ENCODE measurements at regions not wholly inside any gene's neighbourhood (a gene's known extent, or its start where the extent isn't known, plus 50 kb on each side); places are given as distances from the start of the nearest gene placed in this dataset.
"Not testable (repeated sequence)": the region's sequence is repeated elsewhere in the genome, so short reads cannot be mapped to it uniquely, and the experiment has no call there.

DNA sequence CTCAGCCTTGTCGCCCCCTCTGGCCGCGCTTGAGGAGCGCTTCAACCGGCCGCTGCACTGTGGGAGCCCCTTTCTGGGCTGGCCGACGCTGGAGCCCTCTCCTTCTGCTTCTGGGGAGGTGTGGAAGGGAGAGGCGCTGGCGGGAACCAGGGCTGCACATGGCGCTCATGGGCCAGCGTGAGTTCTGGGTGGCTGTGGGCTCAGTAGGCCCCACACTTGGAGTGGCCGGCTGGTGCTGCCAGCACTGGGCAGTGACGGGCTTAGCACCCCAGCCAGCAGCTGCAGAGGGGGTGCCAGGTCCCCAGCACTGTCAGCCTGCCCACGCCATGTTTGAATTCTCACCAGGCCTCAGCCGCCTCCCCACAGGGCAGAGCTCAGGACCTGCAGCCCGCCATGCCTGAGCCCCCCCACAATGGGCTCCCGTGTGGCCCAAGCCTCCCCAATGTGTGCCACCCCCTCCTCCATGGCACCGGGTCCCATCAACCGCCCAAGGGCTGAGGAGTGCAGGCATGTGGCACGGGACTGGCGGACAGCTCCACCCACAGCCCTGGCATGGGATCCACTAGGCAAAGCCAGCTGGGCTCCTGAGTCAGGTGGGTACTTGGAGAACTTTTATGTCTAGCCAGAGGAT lies 615.2 kb downstream of the TRIML1 start:
- DNase-seq, result no peak

DNA sequence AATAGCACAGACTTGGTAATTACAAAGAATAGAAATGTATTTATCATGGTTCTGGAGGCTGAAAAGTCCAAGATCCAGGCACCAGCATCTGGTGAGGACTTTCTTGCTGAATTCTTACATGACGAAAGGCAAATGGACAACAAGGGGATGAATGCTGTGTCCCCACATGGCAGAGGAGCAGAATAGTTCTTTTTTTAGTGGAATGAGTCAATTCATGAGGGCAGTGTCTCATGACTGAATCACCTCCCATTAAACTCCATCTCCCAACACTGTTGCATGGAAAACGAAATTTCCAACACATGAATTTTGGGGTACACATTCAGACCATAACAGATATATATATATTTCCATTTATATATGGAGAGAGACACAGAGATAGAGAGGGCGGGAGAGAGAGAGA lies 628.3 kb downstream of the TRIML1 start:
- no peak for DNase-seq

DNA sequence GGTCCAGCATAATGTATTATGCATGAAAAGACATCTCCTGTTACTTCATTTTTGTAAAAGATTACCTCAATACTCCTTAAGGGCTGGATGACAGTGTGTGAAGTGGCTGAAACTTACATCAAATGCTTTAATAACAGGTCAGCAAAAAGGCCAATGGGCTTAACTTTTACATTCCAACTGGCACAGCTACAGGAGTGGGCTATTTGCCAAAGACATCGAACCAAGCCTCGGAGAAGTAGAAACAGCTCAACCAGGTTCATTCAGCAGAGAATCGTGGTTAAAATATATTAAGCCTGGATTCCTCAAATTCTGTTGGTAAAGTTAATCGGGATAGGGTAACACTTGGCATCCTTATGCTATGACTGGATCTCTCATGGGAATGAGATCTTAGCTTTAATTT lies 639.7 kb downstream of the TRIML1 start:
- no peak for DNase-seq

DNA sequence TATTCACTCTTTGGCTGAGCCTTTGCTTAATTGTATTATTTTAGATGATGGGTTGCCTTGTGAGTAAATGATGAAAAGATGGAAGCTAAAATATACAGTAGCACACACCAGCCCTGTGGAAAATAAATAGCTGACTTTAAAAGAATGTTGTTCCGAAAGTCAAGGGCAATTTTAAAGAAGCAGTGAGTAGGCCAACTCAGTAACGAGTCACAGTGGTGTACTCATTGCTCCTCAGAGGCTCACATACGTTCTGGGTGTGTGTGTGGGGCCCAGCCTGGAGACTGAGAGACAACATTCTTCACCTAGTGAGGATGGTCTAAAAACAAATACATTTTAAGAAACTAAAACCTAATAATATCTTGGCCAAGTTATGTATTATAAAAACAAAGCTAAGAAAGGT lies 640.3 kb downstream of the TRIML1 start:
- no peak for DNase-seq

DNA sequence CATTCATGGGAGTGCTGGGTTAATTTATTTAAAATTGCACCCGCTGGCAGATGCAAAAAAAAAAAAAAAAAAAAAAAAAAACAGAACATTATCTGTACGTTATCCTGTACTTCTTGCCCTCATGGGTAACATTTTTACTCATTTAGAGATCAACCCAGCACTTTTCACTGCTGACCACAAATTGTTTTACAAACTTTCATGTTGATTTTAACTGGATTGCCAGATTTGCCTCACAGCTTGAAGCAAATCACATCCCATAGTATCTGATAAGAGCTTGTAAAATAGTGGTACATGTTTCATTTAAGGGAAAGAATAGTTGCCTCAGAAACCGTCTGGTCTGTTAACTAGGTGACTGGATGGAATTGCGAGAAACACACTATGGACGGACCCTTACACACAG lies 640.8 kb downstream of the TRIML1 start:
- DNase-seq, result no peak

DNA sequence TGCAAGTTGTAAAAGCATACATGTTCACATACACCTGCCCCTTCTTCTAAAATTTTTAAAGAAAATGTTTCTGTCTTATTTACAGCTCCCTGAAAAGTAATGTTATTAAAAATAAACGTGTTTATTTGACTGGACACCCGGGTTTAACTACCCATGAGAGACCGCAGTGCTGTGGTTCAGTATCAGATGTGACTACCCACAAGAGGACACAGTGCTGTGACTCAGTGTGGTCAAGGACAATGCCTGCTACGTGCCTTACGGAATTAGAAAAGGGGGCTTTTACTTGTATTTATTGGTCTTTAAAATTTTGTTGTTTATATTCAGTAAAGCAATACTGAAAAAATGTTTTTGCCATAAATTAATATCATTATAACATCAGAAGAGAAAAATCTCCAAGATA lies 641.4 kb downstream of the TRIML1 start:
- no peak for DNase-seq

DNA sequence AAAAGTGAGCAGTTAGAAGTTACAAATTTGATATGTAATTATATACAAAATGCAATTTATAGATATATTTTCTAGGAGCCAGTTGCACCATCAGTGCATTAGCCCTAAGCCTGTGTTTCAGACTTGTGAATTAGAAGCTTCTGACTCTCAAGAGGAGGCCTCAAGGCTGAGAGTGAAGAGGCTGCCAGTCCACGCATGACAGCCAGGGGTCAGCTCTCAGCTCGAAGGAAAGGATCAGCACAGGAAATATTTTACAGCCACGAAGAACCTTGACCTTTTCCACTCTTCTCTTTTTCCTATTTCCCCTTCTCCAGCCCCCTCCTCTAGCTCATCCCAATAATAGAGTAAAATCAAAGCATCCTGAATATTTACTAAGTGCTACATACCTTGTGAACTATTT lies 642.4 kb downstream of the TRIML1 start:
- DNase-seq, result no peak

DNA sequence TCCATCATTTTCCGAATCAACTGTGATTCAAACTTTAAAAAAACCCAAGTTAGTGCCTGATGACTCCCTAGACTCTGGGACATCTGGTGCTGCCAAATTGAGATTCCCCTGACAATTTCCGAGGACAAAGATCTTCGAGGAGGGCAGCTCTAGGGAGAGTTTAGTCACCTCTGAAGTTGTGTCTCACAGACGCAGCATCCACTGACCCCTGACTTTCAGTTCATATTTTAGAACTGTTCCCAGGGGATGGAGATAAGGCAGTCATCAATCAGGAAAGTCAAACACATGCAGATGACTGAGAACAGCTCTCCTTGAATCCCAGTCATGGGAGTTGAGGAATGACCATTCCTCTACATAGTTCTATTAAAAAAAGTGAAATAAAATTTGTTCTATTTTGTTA lies 643.9 kb downstream of the TRIML1 start:
- DNase-seq, result no peak

DNA sequence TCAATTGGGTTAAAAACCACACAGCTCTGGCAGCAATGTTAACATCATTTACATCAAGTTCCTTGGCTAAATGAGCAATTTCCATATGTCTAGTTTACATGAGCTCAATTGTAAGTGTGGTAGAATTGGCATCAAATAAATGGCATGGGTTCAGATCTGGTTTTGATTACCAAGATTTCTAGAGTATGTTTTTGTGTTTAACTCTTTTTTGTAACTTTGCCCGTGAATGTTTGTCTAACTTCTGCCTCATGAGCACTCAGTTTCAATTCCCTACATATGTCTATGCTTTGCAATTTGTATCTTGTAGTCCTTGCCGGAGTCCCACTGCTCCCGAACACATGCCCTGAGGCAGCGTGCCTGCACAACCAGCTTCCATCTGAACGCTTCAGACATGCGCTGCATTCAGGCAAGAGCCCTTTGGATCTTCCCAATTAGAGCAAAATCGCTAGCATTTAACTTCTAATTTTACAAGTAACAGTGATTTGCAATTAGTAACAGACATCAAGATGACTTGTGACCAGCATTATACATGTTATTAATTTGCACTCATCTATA lies 644.4 kb downstream of the TRIML1 start:
- no peak for DNase-seq

DNA sequence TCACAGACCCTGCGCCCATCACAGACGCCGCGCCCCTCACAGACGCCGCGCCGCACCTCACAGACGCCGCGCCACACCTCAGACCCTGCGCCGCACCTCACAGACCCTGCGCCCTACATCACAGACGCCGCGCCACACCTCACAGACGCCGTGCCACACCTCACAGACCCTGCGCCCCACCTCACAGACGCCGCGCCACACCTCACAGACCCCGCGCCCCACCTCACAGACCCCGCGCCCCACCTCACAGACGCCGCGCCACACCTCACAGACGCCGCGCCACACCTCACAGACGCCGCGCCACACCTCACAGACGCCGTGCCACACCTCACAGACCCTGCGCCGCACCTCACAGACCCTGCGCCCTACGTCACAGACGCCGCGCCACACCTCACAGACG lies 657.4 kb downstream of the TRIML1 start:
- DNase-seq, result not testable (repeated sequence)

DNA sequence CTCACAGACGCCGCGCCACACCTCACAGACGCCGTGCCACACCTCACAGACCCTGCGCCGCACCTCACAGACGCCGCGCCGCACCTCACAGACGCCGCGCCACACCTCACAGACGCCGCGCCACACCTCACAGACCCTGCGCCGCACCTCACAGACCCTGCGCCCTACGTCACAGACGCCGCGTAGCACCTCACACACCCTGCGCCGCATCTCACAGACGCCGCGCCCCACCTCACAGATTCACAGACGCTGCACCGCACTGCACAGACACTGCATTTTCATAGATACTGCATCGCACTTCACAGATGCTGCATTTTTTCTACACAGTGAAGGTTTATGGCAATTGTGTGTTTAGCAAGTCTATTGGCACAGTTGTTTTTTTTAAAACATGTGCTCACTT lies 657.8 kb downstream of the TRIML1 start:
- not testable (repeated sequence) for DNase-seq

DNA sequence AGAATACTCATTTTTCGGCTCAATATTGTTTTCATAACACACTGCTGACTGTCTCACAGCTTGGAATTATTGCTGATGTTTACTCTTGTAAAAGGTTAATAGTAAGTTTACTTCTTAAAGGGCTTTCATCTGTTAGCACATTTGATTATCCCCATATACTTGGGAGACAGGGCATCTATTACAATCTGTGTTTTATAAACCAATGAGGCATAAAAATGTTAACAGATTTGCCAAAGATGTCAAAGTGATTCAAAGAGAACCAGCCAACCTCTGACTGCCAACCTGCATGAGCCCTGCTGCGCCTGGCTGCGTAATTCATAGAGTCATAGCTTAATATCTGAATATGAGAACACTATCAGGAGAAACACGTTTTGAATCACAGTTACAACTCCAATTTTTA lies 665.6 kb downstream of the TRIML1 start:
- DNase-seq, result no peak

DNA sequence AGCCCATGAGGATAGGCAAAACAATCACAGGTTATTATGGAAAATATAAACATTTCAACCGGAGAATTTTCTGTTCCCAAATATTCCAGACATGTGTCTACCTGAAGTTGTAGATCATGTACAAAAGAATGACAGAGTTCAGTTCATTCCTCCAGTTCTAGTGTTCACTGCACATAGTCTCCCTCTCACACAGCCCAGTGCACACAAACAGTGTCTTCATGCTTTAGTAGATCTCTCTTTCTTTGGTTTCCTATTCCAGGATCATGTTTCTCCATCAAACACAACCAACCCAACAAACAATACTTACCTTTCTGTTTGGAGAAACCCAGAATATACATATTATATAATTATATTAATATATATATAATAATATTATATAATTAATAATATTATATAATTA lies 671.9 kb downstream of the TRIML1 start:
- DNase-seq, result no peak

DNA sequence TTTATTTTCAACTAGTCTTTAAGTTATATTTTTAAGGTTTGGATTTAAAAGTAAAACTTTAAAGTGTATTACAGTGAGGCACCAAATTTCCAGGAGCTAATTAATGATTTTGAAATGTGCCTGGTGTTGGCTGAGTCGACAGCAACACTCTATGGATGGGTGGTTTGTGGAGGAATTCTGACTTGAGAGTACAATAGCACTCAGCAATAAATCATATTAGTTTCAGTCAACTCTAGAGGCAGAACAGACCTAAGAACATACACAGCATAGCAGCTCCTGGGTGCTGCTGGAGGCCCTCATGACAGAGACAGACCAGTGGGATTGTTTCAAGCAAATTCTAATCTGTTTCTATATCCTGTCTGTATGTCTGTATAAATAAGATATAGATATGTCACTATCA lies 673.4 kb downstream of the TRIML1 start:
- no peak for DNase-seq

DNA sequence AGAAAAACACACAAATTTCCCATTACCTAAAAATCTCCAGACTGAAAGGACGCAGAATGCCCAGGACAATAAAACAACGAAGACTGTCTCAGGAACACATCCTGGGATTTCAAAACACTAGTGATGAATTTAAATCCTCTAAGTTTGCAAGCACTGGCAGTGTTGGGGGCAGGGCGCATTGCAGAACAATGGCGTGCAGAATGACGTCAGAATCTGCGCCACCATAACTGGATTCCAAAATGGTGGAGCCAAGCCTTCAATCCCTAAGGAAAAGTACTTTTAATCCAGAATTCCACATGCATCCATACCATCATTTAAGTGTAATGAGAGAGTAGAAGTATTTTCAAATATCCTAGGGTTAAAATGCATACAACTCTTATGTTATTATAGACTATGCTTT lies 679.1 kb downstream of the TRIML1 start:
- DNase-seq, result no peak

DNA sequence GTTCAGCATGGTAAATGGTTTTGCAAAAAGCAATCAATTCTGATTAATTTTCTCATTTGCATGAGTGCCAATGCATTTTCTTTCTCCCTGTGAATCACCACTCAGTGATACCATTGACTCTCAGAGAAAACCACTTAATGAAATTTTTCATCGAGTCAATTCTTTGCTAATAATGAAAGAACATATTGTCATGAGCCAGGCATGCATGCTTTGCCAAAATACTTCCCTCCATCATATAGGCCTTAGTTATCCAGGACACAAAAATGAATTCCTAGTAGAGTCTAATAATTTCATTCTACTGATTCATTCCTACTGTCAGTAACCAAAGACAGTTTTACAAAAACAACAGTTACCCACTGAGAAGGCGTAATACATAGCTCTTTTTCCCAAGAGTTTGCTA lies 680.0 kb downstream of the TRIML1 start:
- DNase-seq, result no peak

DNA sequence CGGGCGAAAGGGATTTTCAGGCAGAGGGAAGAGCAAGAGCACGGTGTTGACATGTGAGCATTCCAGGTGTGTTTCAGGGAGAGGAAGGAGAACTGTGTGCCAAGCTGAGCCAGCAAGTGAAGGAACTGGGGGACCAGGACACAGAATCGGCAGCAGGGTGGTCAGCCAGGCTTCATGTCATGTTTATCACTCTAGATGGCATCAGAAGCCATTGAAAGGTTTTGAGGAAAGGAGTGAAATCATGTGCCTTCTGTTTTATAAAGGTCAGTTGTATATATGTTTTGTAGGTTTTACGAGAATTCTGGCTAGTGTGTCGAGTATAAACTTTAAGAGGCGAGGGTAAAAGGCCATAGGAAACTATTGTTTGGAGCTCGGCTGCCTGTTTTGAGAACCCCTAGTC lies 682.3 kb downstream of the TRIML1 start:
- no peak for DNase-seq

DNA sequence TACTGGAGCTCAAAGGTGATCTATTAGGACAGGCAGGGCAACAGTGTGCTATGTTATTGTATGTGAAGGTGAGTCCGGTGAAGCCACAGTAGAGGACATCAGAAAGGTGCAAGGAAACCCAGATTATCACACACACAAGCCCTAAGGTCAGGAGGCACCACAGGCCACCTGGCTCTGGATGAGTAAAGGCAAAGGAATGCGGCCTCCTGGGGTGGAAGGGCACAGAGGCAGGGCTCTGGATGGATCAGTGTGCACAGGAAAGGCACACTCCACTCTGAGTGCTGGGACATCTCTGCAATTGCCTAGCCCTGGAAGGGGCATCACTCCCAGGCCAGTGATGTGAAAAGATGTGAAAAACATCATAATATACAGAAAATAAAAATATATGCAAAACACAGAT lies 683.5 kb downstream of the TRIML1 start:
- no peak for DNase-seq

DNA sequence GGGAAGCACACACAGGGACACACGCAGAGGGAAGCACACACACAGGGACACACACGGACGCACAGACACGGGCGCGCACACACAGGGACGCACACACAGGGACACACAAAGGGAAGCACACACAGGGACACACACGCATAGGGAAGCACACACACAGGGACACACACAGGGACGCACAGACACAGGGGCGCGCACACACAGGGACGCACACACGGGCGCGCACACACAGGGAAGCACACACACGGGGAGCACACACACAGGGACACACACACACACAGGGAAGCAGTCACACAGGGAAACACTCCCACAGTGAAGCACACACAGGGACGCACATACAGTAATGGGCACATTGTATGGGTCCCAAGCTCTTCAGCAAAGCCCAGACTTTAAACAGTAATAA lies 685.3 kb downstream of the TRIML1 start:
- no peak for DNase-seq

DNA sequence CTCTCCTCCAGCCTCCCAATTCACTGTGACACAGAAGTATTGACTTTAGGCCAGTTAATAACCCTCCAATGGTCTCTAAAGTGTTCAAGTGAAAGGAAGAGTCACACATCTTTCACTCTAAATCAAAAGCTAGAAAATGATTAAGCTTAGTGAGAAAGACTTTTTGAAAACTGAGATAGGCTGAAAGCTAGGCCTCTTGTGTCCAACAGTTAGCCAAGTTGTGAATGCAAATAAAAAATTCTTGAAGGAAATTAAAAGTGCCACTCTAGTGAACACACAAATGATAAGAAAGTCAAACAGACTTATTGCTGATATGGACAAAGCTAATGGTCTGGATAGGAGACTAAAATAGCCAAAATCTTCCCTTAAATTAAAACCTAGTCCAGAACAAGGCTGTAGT lies 687.2 kb downstream of the TRIML1 start:
- no peak for DNase-seq

DNA sequence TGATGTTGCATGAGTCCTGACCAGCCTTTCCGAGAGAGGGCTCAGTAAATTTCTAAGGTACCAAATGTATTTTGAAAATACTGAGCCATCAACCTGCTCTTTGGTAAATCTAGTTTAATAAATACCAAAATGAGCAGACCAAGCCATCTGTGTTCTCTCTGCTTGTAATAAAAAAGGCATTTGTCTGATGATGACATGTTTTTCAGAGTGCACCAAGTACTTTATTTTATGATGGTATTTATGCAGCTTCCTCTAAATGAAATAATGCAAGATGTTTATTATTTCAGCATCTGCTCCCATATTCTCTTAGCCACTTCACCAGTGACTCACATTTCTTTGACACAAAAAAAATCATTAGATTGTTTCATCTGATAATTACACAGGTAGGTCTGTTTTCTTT lies 700.5 kb downstream of the TRIML1 start:
- no peak for DNase-seq

DNA sequence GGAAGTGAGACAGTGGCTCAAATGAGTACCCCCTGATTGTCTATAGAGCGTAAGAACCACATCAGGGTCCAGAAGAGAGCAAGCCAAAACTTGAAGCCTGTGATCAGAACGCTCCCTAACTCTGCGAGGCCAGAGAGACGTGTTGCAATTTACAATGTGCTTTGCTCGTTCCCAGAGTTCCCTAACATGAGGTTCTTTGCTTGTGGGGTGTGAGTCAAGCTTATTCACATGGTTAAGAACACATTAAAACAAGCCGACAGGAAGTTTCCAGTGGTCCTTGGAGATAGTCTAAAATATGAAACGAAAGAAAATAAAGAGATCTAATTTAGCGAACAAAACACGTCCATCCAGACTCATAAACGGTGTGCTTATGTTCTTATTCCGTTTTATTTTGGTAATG lies 702.3 kb downstream of the TRIML1 start:
- DNase-seq, result no peak

DNA sequence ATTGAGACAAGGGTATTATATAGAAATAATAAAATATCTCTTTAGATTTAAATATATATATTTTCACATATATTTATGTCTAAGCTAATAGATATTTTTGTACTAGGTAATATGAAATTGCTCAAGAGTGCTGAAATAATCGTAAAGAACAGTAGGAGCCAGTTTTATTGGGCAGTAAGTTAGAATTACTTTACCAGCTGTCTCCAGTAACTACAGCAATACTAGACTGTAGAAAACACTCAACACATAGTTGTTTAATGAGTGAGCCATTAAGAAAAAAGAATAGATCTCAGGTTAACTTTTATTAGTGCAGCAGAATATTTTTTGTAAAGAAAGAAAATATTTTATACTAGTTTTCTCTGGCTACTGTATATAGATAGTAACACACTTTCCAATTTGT lies 715.2 kb downstream of the TRIML1 start:
- no peak for DNase-seq

DNA sequence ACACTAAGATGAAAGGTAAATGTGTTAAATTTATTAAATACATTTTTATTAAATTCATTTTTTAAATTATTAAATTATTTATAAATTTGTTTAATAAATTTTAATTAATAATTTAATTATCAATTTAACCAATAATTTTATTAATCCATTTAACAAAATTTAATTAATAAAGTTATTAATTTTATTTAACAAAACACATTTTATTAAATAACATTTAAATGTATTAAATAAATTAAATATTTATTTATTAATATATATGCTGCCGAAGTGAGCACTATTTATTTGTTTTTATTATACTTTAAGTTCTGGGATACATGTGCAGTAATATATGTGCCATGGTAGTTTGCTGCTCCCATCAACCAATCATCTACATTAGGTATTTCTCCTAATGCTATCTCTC lies 719.5 kb downstream of the TRIML1 start:
- no peak for DNase-seq

DNA sequence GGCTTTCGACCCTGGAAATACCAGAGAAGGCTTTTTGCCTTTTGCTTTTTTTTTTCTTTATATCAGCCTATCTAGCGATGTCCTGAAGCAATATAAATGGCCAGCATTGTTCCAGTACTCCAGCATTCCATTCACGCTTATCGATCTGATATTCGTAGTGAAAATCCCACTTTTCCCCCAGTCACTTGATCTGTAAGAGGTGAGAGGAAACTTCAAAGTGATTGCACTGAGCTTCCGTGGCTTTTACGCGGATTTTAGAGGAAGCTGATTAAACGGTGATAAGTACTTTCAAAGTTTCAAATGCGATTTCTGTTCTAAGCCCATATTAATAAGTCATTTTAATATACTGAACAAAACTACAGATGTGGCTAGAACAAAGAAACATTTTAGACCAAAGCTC lies 725.5 kb downstream of the TRIML1 start:
- DNase-seq, result no peak

DNA sequence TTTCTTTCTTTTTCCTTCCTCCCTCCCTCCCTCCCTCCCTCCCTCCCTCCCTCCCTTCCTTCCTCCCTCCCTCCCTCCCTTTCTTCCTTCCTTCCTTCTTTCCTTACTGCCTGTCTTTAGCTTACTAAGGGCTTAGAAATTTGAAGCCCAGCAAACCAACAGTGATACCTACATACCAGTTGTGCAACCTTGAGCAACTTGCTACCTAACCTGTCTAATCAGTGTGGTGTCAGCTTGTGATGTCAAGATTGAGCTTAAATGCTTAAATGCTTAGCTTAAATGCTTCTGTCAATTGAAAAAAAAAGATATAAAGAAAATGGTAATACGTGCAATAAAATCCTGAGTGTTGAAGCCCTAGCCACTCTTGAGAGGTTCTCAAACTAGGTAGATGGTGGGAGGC lies 728.6 kb downstream of the TRIML1 start:
- DNase-seq, result no peak
